GM10248 (cell line): ENCODE measurements at regions not wholly inside any gene's neighbourhood (a gene's known extent, or its start where the extent isn't known, plus 50 kb on each side); places are given as distances from the start of the nearest gene placed in this dataset.

ENCODE experiments used
- CTCF ChIA-PET: fragments of 300-600 bp; sonication (Branson Sonifier 250); formaldehyde crosslinking; extraction: SDS; loops from one replicate; lab custom pipeline; 2021; ENCODE audit warnings: antibody characterized with exemption; lab: Yijun Ruan, JAX
- POLR2A ChIA-PET: fragments of 350-650 bp; sonication (Branson Sonifier 250); formaldehyde crosslinking; extraction: SDS; loops from one replicate; lab custom pipeline; 2020; ENCODE audit warnings: antibody characterized with exemption; lab: Yijun Ruan, JAX
- DNase-seq: peaks from one replicate; pipeline ENCODE4 v3.0.0; 2012; ENCODE audit errors: extremely low spot score
- TF ChIP-seq, protein P1 (sequence below): IDR thresholded peaks from 2 replicates; pipeline ENCODE4 v1.5.1; 2012; ENCODE audit warnings: mild to moderate bottlenecking, low read depth; ENCODE audit errors: extremely low read depth, missing control alignments, control extremely low read depth

GRCh38 chr2:23036629-23037028 lies 348.4 kb upstream of the KLHL29 start:
- TF ChIP-seq, protein P1, sequence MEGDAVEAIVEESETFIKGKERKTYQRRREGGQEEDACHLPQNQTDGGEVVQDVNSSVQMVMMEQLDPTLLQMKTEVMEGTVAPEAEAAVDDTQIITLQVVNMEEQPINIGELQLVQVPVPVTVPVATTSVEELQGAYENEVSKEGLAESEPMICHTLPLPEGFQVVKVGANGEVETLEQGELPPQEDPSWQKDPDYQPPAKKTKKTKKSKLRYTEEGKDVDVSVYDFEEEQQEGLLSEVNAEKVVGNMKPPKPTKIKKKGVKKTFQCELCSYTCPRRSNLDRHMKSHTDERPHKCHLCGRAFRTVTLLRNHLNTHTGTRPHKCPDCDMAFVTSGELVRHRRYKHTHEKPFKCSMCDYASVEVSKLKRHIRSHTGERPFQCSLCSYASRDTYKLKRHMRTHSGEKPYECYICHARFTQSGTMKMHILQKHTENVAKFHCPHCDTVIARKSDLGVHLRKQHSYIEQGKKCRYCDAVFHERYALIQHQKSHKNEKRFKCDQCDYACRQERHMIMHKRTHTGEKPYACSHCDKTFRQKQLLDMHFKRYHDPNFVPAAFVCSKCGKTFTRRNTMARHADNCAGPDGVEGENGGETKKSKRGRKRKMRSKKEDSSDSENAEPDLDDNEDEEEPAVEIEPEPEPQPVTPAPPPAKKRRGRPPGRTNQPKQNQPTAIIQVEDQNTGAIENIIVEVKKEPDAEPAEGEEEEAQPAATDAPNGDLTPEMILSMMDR: no peak
- ChIA-PET CTCF (no interaction called here), POLR2A (no interaction called here)
- DNase-seq: no peak

DNA sequence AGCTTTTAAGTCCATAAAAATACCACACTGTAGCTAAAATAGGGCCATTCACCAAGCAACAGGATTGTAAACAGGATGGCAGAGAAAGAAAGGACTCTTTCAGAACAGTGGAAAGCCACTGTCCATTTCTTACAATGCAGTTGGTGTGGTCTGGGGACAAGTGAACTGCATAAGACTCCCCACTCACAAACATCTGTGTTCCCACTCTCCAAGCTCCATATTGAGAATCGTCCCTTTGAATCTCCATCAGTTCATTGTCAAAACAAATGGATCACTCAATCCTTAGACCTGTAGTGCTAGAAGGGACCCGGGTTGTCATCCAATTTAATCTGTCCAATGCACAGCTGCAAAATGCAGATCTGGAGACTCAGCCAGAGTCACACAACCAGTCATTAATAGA lies 347.4 kb upstream of the KLHL29 start:
- no peak for DNase-seq
- POLR2A ChIA-PET: no interaction called here
- CTCF ChIA-PET: no interaction called here
- TF ChIP-seq, protein P1: no peak

DNA sequence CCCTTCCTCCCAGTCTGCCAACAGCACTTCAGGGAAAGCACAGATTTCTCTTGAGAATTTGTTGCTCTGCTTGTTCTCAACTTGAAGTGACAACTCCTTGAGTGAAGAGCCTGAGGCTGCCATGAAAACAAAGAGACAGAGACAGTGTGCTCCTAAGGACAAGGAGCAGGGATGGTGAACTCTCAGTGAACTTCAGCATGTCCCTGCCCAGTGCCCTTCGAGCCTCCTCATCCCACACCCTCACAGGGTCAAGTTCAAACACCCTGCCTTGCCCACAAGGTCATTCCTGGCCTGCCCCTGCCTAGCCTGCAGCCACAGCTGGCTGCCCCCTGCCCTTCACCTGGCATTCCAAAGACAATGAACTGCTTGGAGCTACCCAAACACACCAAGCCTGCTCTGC lies 343.5 kb upstream of the KLHL29 start:
- POLR2A ChIA-PET: no interaction called here
- no peak for DNase-seq
- TF ChIP-seq, protein P1: no peak
- CTCF ChIA-PET: interaction anchor here (1.0 kb wide), 1 partner anchor 20 kb away, joined by 3 read pairs; no protein-coding TSS in a partner anchor

DNA sequence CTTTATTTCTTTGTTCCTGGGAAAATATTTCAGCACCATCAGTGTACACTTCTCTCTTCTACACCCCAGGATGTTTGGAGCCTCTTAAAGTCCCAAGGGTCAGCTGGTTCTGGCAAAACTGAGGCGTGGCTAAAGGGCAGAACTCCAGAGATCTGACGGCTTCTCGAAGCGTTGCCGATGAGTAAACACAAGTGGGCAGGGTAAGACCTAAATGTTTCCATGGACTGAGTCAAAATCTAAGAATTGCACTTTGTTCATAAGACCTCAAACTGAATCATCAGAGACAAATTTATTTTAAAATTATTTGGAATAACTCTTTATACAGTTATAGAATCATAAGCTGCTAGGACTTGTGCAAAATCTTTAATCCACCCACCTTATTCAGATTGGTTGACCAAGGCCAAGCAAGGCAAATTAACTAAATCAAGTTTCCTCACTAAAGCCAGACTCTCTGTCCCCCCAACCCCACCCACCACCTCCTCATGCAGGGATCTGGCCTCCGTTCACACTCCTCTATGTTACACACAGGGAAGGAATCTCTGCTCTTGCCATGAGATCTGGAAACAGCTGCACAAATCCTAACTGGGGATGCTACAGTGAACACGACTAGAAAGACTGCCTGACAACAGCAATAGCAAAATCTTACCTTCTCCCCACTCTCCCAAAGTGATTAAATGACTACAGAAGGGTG lies 342.6 kb upstream of the KLHL29 start:
- POLR2A ChIA-PET: no interaction called here
- no peak for DNase-seq
- TF ChIP-seq, protein P1: no peak
- CTCF ChIA-PET: no interaction called here

- CTCF ChIA-PET: interaction anchor here (1.3 kb wide), 1 partner anchor 11 kb away, joined by 5 read pairs; no protein-coding TSS in a partner anchor
- no peak for DNase-seq
- TF ChIP-seq, protein P1: no peak
- POLR2A ChIA-PET: no interaction called here
Measured at GRCh38 chr2:23050388-23050787, 334.6 kb upstream of the KLHL29 start.

GRCh38 chr2:23053601-23054000 lies 331.4 kb upstream of the KLHL29 start:
- DNase-seq: no peak
- ChIA-PET POLR2A (no interaction called here), CTCF (no interaction called here)
- TF ChIP-seq, protein P1: no peak
